Calu3 (cell line): ENCODE measurements at regions not wholly inside any gene's neighbourhood (a gene's known extent, or its start where the extent isn't known, plus 50 kb on each side); places are given as distances from the start of the nearest gene placed in this dataset.

Experiments
- BruUV-seq: library from RNA; stranded (reverse); fragments of 400-500 nt; replicated peaks from 2 replicates; lab custom pipeline; 2021; lab: Mats Ljungman, UMichigan
- CTCF ChIA-PET: fragments of 300-600 bp; sonication (Branson Sonifier 250); formaldehyde crosslinking; loops from one replicate; lab custom pipeline; 2022; ENCODE audit warnings: antibody characterized with exemption; lab: Charles Lee
- DNase-seq: peaks from one replicate; pipeline ENCODE4 v3.0.0; 2022
- H3K27ac Mint-ChIP-seq: one replicate; pipeline ENCODE4 v1.8.0; 2022; ENCODE audit warnings: mixed read lengths; ENCODE audit not compliant: unreplicated experiment
- H3K27me3 Mint-ChIP-seq: one replicate; pipeline ENCODE4 v1.8.0; 2022; ENCODE audit warnings: mixed read lengths; ENCODE audit not compliant: unreplicated experiment
- H3K36me3 Mint-ChIP-seq: one replicate; pipeline ENCODE4 v1.8.0; 2022; ENCODE audit warnings: mild to moderate bottlenecking, moderate library complexity, mixed read lengths; ENCODE audit not compliant: insufficient read depth, unreplicated experiment
- H3K4me1 Mint-ChIP-seq: one replicate; pipeline ENCODE4 v1.8.0; 2022; ENCODE audit warnings: mild to moderate bottlenecking, low read depth, mixed read lengths; ENCODE audit not compliant: unreplicated experiment
- H3K4me3 Mint-ChIP-seq: one replicate; pipeline ENCODE4 v1.8.0; 2022; ENCODE audit warnings: mild to moderate bottlenecking, low read depth, moderate library complexity, mixed read lengths; ENCODE audit not compliant: unreplicated experiment
- H3K9me3 Mint-ChIP-seq: one replicate; pipeline ENCODE4 v1.8.0; 2022; ENCODE audit warnings: low read depth, mixed read lengths; ENCODE audit not compliant: unreplicated experiment
- intact Hi-C: fragments of 100-400 bp; cut with micrococcal nuclease; formaldehyde crosslinking; loops from one replicate; pipeline ENCODE4 v1.10.0; 2022; ENCODE audit not compliant: unreplicated experiment
- TF ChIP-seq, protein P1 (sequence below): fragments of 200-600 bp; IDR thresholded peaks from one replicate; pipeline ENCODE4 v1.8.0; 2022; ENCODE audit warnings: antibody characterized with exemption; ENCODE audit not compliant: unreplicated experiment

DNA sequence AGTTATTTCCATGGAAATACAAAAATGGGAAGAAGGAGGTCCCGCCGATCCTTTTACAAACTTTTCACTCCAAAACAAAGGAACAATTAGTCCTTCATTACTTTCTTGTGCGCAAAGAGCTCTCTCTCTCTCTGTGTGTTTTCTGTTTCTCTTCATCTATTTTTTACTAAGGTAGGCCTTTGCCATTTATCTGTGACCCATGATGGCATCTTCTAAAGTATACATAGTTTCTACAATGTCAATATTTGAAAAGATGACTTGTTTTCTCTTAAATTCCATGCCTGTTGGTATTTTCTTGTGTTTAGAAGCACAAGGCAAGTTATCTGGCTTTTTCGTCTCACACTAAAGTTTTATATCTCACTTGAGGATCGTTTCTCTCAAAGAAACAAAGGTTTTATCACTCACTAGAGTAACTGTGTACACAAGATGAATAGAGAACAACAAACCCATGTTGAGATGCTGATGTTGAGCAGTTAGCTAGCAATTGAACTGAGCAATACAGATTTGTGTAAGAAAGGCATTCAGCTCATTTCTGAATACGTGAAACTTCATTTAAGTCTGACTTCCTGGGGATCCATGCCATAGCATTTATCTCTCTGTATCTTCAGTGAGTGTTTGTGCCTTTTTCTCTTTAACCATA, 250.3 kb downstream of the GBA3 start:
- CTCF ChIA-PET: interaction anchor here (0.6 kb wide), 1 partner anchor 45 kb away, joined by 3 read pairs; no protein-coding TSS in a partner anchor
- intact Hi-C loops: no loop called here
- Mint-ChIP-seq H3K36me3 (peaks cover 6% of the 10 kb centered on the region), H3K4me1 (peaks cover 8% of the 10 kb centered on the region), H3K4me3 (no peak overlapping the region), H3K27ac (no peak overlapping the region), H3K27me3 (no peaks in the 10 kb centered on the region), H3K9me3 (no peaks in the 10 kb centered on the region)
- no TSS peak for BruUV-seq
- TF ChIP-seq, protein P1, sequence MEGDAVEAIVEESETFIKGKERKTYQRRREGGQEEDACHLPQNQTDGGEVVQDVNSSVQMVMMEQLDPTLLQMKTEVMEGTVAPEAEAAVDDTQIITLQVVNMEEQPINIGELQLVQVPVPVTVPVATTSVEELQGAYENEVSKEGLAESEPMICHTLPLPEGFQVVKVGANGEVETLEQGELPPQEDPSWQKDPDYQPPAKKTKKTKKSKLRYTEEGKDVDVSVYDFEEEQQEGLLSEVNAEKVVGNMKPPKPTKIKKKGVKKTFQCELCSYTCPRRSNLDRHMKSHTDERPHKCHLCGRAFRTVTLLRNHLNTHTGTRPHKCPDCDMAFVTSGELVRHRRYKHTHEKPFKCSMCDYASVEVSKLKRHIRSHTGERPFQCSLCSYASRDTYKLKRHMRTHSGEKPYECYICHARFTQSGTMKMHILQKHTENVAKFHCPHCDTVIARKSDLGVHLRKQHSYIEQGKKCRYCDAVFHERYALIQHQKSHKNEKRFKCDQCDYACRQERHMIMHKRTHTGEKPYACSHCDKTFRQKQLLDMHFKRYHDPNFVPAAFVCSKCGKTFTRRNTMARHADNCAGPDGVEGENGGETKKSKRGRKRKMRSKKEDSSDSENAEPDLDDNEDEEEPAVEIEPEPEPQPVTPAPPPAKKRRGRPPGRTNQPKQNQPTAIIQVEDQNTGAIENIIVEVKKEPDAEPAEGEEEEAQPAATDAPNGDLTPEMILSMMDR: no peak
- no peak for DNase-seq

DNA sequence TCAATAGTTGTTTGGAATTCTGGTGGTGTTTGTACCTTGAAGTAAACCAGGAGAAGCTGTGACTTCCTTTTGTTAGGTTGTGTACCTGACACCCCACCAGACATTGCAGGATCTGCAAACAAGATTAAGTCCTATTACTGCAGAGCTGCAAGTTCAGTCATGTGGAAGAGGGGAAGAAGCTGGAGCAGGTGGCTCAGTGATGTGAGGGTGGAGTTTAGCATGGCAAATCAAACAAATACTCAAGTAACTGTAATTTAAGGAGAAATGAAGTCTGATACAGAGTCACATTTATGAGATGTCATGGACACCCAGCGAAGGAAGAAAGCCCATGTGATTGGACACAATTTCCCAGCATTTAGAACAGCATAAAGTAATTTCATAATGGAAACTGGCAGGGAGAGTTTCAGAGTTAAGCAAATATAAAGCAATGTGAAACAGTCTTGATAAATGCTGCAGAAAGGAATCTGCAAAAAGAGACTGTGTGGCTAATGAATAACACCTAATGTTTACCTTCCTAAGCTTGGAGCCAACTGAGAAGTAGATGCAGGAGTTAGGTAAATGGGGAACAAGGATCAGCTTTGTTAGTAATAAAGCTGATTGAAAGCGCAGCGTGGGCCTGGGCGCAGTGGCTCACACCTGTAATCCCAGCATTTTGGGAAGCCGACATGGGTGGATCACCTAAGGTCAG, 249.1 kb downstream of the GBA3 start:
- no peaks in the 10 kb centered on the region for H3K27me3 Mint-ChIP-seq
- H3K9me3 Mint-ChIP-seq: no peaks in the 10 kb centered on the region
- intact Hi-C loops: no loop called here
- peak; percentile 41 for DNase-seq
- TF ChIP-seq, protein P1: no peak
- H3K4me1 Mint-ChIP-seq: peaks cover 8% of the 10 kb centered on the region
- peak overlapping the region; percentile 50 for H3K27ac Mint-ChIP-seq
- H3K36me3 Mint-ChIP-seq: peaks cover 6% of the 10 kb centered on the region
- BruUV-seq: no TSS peak
- CTCF ChIA-PET: no interaction called here
- peak overlapping the region; percentile 47 for H3K4me3 Mint-ChIP-seq

DNA sequence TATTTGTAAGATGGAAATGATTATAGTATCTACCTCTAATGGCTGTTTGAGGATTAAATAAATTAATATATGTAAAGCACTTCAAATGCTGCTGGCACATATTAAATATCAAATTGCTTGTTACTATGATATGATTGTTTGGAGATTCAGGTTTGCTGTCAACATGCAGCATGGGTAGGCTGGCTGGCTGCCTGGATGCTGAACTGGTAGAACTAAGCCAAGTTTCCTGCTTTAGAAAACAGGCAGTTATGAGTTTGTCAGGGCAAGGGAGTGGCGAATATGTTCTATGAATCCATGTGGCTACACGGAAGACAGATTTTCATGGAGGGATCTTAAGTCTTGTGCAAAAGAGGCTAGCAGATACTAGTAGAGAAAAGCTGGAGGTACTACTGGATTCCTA, 239.6 kb downstream of the GBA3 start:
- Mint-ChIP-seq H3K4me1 (no peaks in the 10 kb centered on the region), H3K36me3 (no peaks in the 10 kb centered on the region), H3K4me3 (no peak overlapping the region), H3K27ac (no peak overlapping the region), H3K27me3 (no peaks in the 10 kb centered on the region), H3K9me3 (peaks cover 2% of the 10 kb centered on the region)
- TF ChIP-seq, protein P1: no peak
- intact Hi-C loops: no loop called here
- no TSS peak for BruUV-seq
- CTCF ChIA-PET: no interaction called here
- DNase-seq: no peak

DNA sequence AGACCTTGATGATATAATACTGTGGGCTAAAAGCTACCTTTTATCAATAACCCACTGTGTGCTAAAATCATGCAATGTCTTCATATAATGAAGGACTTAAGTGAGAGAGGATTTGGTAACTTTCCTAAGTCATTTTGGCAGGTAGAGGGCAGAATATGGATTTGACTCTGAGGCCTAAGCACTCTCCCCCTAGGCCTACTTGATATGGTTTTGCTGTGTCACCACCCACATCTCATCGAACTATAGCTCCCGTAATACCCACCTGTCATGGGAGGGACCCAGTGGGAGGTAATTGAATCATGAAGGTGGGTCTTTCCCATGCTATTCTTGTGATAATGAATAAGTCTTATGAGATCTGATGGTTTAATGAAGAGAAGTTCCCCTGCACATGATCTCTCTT, 229.7 kb downstream of the GBA3 start:
- intact Hi-C loops: no loop called here
- H3K4me3 Mint-ChIP-seq: no peak overlapping the region
- BruUV-seq: no TSS peak
- H3K4me1 Mint-ChIP-seq: no peaks in the 10 kb centered on the region
- peaks cover 6% of the 10 kb centered on the region for H3K9me3 Mint-ChIP-seq
- TF ChIP-seq, protein P1: no peak
- no peak for DNase-seq
- H3K27ac Mint-ChIP-seq: no peak overlapping the region
- CTCF ChIA-PET: no interaction called here
- H3K36me3 Mint-ChIP-seq: no peaks in the 10 kb centered on the region
- H3K27me3 Mint-ChIP-seq: no peaks in the 10 kb centered on the region
